ENCODE measurements at regions not wholly inside any gene's neighbourhood (a gene's known extent, or its start where the extent isn't known, plus 50 kb on each side); places are given as distances from the start of the nearest gene placed in this dataset.

- TF ChIP-seq ZNF462 (CRISPR knock-in tag; IDR thresholded peaks at IDR 0.05): no peak
- TF ChIP-seq CTCF (conservative IDR thresholded peaks at IDR 0.05; ENCODE audit: low read depth in 2 of 2): no peak
- TF ChIP-seq ZNF331 (CRISPR knock-in tag; IDR thresholded peaks at IDR 0.05; ENCODE audit: low read depth): no peak
- no peak for TF ChIP-seq EZH2 (IDR thresholded peaks at IDR 0.05; ENCODE audit: low read depth, unreplicated experiment)
- TF ChIP-seq, protein P1, sequence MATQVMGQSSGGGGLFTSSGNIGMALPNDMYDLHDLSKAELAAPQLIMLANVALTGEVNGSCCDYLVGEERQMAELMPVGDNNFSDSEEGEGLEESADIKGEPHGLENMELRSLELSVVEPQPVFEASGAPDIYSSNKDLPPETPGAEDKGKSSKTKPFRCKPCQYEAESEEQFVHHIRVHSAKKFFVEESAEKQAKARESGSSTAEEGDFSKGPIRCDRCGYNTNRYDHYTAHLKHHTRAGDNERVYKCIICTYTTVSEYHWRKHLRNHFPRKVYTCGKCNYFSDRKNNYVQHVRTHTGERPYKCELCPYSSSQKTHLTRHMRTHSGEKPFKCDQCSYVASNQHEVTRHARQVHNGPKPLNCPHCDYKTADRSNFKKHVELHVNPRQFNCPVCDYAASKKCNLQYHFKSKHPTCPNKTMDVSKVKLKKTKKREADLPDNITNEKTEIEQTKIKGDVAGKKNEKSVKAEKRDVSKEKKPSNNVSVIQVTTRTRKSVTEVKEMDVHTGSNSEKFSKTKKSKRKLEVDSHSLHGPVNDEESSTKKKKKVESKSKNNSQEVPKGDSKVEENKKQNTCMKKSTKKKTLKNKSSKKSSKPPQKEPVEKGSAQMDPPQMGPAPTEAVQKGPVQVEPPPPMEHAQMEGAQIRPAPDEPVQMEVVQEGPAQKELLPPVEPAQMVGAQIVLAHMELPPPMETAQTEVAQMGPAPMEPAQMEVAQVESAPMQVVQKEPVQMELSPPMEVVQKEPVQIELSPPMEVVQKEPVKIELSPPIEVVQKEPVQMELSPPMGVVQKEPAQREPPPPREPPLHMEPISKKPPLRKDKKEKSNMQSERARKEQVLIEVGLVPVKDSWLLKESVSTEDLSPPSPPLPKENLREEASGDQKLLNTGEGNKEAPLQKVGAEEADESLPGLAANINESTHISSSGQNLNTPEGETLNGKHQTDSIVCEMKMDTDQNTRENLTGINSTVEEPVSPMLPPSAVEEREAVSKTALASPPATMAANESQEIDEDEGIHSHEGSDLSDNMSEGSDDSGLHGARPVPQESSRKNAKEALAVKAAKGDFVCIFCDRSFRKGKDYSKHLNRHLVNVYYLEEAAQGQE (IDR thresholded peaks at IDR 0.05; ENCODE audit: unreplicated experiment): no peak
- TF ChIP-seq STAT1 (IDR thresholded peaks at IDR 0.05; ENCODE audit: unreplicated experiment): no peak
Measured at GRCh38 chr4:137950286-137950685, 291.9 kb downstream of the SLC7A11 start (continued).
